ENCODE measurements at regions not wholly inside any gene's neighbourhood (a gene's known extent, or its start where the extent isn't known, plus 50 kb on each side); places are given as distances from the start of the nearest gene placed in this dataset.

DNA sequence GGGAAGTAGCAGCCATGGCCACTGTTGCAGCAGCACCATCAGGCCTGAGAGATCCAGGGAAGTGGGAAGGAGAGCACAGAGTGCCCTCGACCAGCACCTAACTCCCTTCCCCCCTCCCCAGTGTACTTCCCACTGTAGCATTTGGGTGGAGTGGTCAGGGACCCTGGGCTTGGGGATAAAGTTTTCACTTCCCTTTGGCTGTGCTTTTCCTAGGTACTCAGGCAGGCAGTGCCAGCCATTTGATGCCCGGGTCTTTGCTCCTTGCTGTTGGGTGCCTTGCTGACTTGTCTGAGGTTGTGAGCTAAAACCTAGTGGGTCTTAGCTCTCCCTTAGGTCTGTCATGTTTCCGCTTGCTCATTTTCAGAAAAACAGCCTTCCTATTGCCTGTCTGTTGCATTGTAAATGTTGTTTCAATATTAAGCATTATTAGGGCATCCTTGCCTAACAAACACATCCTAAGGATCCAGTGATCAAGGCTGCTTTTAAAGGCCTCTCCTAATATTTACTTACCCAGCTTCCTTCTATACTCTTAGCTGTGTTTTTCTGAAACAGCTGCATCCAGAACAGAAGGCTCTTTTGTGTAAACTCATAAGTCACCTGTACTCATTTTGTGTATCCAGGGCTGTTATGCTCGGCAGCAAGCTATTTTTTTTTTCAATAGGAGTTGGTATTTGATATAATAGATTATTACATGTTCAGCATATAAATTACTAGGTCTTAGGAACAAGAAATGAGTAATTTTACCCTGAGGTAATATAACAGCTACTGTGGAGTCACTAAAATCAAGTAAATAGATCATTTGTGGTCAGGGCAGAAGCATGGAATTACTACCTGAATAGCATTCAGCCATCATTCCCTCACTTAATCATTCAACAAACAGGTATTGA lies 418.6 kb upstream of the PROX1 start:
- H3K4me3 Mint-ChIP-seq = no peak overlapping the region
- DNase-seq (no peak), ATAC-seq (replicated peaks) (no peak)
- peaks cover 0 to 3% of the 10 kb centered on the region in 2 donors for H3K36me3 Mint-ChIP-seq
- H3K4me1 Mint-ChIP-seq = no peaks in the 10 kb centered on the region
- peaks cover 0 to 5% of the 10 kb centered on the region in 2 donors for H3K27me3 Mint-ChIP-seq
- H3K27ac Mint-ChIP-seq = no peak overlapping the region
- H3K9me3 Mint-ChIP-seq = peaks cover 12 to 14% of the 10 kb centered on the region in 2 donors

DNA sequence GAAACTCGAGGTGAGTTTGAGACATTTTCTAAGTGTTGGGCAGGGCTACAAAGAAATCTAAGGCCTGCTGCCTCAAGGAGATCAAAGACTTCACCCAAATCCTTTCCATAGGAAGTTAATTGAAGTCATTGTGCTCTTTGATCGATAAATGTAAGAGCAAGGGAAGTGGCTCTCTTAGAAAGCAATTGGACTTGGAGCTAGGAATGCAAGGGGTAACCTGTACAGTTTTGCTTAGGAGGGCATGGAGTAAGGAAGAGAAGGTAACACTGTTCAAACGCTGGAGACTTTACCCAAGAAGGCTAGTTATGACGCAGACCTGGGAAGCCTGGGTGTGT lies 418.0 kb upstream of the PROX1 start:
- H3K27me3 Mint-ChIP-seq = peaks cover 0 to 5% of the 10 kb centered on the region in 2 donors
- DNase-seq (no peak), ATAC-seq (replicated peaks) (no peak)
- H3K4me1 Mint-ChIP-seq = no peaks in the 10 kb centered on the region
- peaks cover 0 to 3% of the 10 kb centered on the region in 2 donors for H3K36me3 Mint-ChIP-seq
- H3K4me3 Mint-ChIP-seq = no peak overlapping the region
- no peak overlapping the region for H3K27ac Mint-ChIP-seq
- peaks cover 8 to 15% of the 10 kb centered on the region in 2 donors for H3K9me3 Mint-ChIP-seq

DNA sequence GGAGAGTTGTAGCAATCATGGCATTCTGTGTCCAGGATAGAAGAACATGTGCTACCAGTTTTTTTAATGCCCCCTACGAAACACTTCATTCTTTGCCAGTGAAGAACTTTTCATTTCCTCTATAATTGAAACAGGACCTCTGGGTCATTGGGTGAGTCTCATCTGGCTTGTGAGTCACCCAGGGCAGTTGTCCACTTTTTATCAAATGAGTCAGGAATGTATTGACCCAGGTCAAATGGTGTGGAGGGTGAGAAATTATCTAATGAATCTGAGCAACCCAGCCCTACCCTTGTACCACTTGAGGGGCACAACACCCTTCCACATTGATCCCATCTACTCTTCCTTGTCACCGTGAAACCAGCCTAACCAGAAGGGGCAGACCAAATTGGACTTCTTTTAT lies 417.3 kb upstream of the PROX1 start:
- H3K4me1 Mint-ChIP-seq = no peaks in the 10 kb centered on the region
- DNase-seq (no peak), ATAC-seq (replicated peaks) (no peak)
- H3K27ac Mint-ChIP-seq = no peak overlapping the region
- H3K4me3 Mint-ChIP-seq = no peak overlapping the region
- H3K9me3 Mint-ChIP-seq = peaks cover 8 to 13% of the 10 kb centered on the region in 2 donors
- H3K36me3 Mint-ChIP-seq = peaks cover 0 to 3% of the 10 kb centered on the region in 2 donors
- H3K27me3 Mint-ChIP-seq = peaks cover 0 to 5% of the 10 kb centered on the region in 2 donors

GRCh38 chr1:213571419-213571818 lies 416.4 kb upstream of the PROX1 start:
- H3K36me3 Mint-ChIP-seq = peaks cover 0 to 2% of the 10 kb centered on the region in 2 donors
- no peaks in the 10 kb centered on the region for H3K4me1 Mint-ChIP-seq
- DNase-seq (no peak), ATAC-seq (replicated peaks) (no peak)
- H3K27ac Mint-ChIP-seq = no peak overlapping the region
- H3K4me3 Mint-ChIP-seq = no peak overlapping the region
- H3K9me3 Mint-ChIP-seq = peaks cover 2 to 13% of the 10 kb centered on the region in 2 donors
- H3K27me3 Mint-ChIP-seq = peaks cover 0 to 2% of the 10 kb centered on the region in 2 donors

GRCh38 chr1:213571843-213572242 lies 415.9 kb upstream of the PROX1 start:
- ATAC-seq (replicated peaks) = no peak
- no peaks in the 10 kb centered on the region for H3K36me3 Mint-ChIP-seq

DNA sequence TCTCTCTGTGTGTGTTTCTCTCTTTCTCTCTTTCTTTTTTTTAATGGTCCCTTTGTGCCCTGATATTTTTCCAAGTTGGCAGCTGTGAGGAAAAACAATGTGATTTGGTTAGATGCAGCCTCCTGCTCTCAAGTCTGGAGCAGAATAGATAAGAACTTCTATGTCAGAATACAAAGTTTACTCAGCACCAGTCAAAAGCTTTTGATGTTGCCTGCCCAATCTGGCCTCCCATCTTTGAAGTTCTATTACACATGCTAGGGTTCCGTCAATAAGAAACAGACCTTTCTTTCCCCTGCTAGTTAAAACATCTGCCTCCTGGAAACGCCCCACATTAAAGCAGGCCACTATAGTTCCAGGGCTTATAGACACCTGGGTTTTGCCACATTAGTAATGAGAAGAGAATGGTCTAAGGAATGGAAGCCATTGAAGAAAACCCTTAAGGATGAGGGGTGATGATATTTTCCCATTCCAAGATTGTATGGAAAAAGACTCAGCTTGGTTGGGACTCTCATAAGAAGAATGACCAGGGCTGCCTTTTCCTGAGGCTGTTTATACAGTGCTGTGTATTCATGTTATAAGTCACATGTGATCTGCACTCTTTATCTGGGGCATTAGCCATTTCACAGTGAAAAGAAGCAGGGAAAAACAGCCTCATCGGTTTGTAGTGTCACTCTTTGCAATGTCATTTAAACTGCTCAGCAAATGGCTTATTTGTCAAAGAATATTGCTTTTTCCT lies 414.7 kb upstream of the PROX1 start:
- Mint-ChIP-seq H3K27ac (no peak overlapping the region), H3K4me3 (no peak overlapping the region), H3K9me3 (peaks cover 8 to 17% of the 10 kb centered on the region in 2 donors), H3K27me3 (no peaks in the 10 kb centered on the region), H3K4me1 (no peaks in the 10 kb centered on the region), H3K36me3 (no peaks in the 10 kb centered on the region)
- DNase-seq (no peak), ATAC-seq (replicated peaks) (no peak)

More at GRCh38 chr1:213571843-213572242, 415.9 kb upstream of the PROX1 start:
- H3K4me1 Mint-ChIP-seq = no peaks in the 10 kb centered on the region
- peaks cover 0 to 14% of the 10 kb centered on the region in 2 donors for H3K9me3 Mint-ChIP-seq
- no peak for DNase-seq
- no peaks in the 10 kb centered on the region for H3K27me3 Mint-ChIP-seq
- H3K27ac Mint-ChIP-seq = no peak overlapping the region
- no peak overlapping the region for H3K4me3 Mint-ChIP-seq

- H3K4me3 Mint-ChIP-seq = no peak overlapping the region
- H3K9me3 Mint-ChIP-seq = peaks cover 9 to 14% of the 10 kb centered on the region in 2 donors
- no peak overlapping the region for H3K27ac Mint-ChIP-seq
- H3K27me3 Mint-ChIP-seq = no peaks in the 10 kb centered on the region
- ATAC-seq (replicated peaks) (no peak), DNase-seq (no peak)
- H3K4me1 Mint-ChIP-seq = no peaks in the 10 kb centered on the region
- no peaks in the 10 kb centered on the region for H3K36me3 Mint-ChIP-seq
Observed at GRCh38 chr1:213573648-213574009, 414.1 kb upstream of the PROX1 start.

- Mint-ChIP-seq H3K36me3 (no peaks in the 10 kb centered on the region), H3K4me1 (no peaks in the 10 kb centered on the region), H3K27ac (no peak overlapping the region), H3K4me3 (no peak overlapping the region), H3K9me3 (peaks cover 6 to 7% of the 10 kb centered on the region in 2 donors), H3K27me3 (no peaks in the 10 kb centered on the region)
- DNase-seq (no peak), ATAC-seq (replicated peaks) (no peak)
Observed at GRCh38 chr1:213582976-213583567, 404.7 kb upstream of the PROX1 start.

DNA sequence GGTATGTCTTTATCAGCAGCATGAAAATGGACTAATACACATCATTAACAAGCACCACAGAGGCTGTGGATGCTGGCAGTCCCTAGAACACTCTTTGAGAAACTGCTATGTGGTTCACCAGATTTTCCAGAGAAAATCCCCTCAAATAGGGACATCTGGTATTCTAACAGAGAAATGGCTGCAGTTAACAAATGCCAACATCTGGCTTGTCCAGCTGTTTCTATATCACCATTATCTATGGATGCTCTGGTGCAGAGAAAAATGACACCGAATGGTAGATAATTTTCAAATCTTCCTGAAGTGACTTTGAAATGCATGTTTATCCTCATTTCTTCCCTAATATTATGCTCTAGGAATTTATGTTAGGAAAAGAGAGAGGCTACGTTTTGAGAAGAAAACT lies 403.5 kb upstream of the PROX1 start:
- no peaks in the 10 kb centered on the region for H3K36me3 Mint-ChIP-seq
- H3K9me3 Mint-ChIP-seq = peaks cover 3% of the 10 kb centered on the region in 2 donors

DNA sequence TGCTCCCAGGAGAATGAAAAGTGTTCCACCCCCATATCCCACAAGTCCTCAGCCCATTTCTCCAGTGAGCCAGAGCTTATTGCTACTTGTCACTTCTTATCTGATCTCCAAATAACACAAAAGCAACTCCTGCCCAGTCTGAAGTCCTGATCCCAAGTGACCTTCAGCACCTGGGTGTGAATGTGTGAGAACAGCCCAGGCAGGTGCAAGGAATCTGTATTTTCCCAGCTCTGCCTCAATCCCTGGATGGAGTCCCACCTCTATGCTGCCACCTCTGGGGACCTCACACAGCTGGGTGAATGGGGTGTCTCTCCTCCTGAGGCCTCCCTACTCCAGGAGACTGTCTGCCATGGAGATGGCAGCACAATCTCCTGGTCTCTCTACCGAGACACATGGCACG lies 402.4 kb upstream of the PROX1 start:
- H3K9me3 Mint-ChIP-seq = peaks cover 3 to 6% of the 10 kb centered on the region in 2 donors
- H3K4me1 Mint-ChIP-seq = no peaks in the 10 kb centered on the region
- ATAC-seq (replicated peaks) = no peak
- H3K36me3 Mint-ChIP-seq = no peaks in the 10 kb centered on the region
- no peak for DNase-seq
- no peak overlapping the region for H3K27ac Mint-ChIP-seq
- H3K27me3 Mint-ChIP-seq = no peaks in the 10 kb centered on the region
- no peak overlapping the region for H3K4me3 Mint-ChIP-seq

More for the DNA sequence above, 403.5 kb upstream of the PROX1 start:
- no peaks in the 10 kb centered on the region for H3K27me3 Mint-ChIP-seq
- DNase-seq = no peak
- no peak overlapping the region for H3K27ac Mint-ChIP-seq
- no peak for ATAC-seq (replicated peaks)
- H3K4me3 Mint-ChIP-seq = no peak overlapping the region
- H3K4me1 Mint-ChIP-seq = no peaks in the 10 kb centered on the region

DNA sequence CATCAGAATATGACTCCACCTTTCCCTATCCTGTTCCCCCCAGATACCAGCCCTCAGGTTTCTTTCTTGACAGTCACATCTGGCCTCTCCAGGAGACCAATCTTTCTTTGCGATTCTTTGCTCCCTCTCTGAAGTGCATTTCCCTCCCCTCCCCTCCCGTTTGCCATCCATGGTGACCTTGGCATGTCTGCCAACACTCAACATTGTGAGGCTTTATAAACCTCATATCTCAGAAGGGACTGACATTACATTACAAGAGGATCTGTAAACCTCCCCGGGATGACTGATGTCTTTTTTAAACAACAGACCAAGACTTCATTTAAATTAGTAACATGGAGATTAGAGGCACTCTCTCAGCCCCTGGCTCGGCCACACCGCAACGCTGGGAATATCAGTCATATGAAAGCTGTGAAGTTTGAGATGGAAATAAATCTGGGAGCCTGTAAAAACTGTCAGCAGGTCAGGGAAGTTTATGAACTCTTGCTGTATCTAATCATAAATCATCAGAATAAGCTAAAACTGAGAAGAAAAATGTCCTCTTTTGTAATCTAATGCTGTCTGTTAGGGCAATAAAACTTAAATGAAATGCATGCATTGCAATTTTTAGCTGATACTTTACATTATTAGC lies 401.7 kb upstream of the PROX1 start:
- DNase-seq (no peak), ATAC-seq (replicated peaks) (no peak)
- H3K36me3 Mint-ChIP-seq = no peaks in the 10 kb centered on the region
- no peaks in the 10 kb centered on the region for H3K4me1 Mint-ChIP-seq
- H3K4me3 Mint-ChIP-seq = no peak overlapping the region
- no peak overlapping the region for H3K27ac Mint-ChIP-seq
- H3K27me3 Mint-ChIP-seq = no peaks in the 10 kb centered on the region
- H3K9me3 Mint-ChIP-seq = peaks cover 3 to 6% of the 10 kb centered on the region in 2 donors

DNA sequence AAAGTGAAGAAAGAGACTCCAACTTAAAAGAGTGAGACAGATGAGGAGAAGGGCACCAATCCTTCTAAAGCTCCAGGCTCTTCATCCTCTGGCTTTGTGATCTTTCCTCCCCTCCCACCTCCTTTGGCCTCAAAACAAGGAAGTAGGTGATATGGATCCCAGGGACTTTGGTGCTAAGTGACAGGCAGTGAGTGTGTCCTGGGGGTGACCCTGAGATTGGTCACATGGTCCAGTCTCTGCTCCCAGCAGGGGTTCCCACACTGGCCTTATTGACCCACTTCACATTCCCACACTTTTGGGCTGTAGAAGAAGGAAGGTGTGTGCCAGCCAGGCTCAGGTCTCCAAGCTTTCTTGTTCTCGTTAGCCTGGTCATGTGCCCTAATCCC lies 401.2 kb upstream of the PROX1 start:
- Mint-ChIP-seq H3K27me3 (no peaks in the 10 kb centered on the region), H3K9me3 (peaks cover 2 to 6% of the 10 kb centered on the region in 2 donors), H3K36me3 (no peaks in the 10 kb centered on the region), H3K27ac (no peak overlapping the region), H3K4me3 (no peak overlapping the region), H3K4me1 (no peaks in the 10 kb centered on the region)
- ATAC-seq (replicated peaks) (no peak), DNase-seq (no peak)

DNA sequence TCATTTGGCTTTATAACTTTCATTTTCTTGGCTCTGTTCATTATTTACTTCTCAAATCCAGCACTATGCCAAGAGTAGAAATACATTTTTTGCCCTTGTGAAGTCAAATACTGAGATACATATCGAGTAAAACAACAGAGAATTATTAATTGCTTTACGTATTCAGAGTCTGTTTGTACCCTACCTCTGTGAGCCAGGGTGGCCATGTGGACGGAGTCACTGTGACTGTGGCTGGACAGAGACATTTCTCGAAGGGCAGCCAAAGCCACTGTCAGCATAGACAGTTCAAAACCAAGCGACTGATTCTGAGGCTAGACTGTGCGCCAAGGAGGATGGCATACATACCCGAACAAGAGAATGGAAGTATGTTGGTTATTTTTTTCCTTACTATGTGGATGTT lies 391.0 kb upstream of the PROX1 start:
- Mint-ChIP-seq H3K27ac (no peak overlapping the region), H3K4me3 (no peak overlapping the region), H3K27me3 (no peaks in the 10 kb centered on the region)

GRCh38 chr1:213598263-213598662 lies 389.5 kb upstream of the PROX1 start:
- no peak overlapping the region for H3K4me3 Mint-ChIP-seq
- no peaks in the 10 kb centered on the region for H3K36me3 Mint-ChIP-seq
- H3K4me1 Mint-ChIP-seq = no peaks in the 10 kb centered on the region
- DNase-seq (no peak), ATAC-seq (replicated peaks) (no peak)
- peaks cover 0 to 3% of the 10 kb centered on the region in 2 donors for H3K27me3 Mint-ChIP-seq
- H3K9me3 Mint-ChIP-seq = peaks cover 4 to 9% of the 10 kb centered on the region in 2 donors
- no peak overlapping the region for H3K27ac Mint-ChIP-seq

More for the DNA sequence above, 391.0 kb upstream of the PROX1 start:
- peaks cover 4 to 9% of the 10 kb centered on the region in 2 donors for H3K9me3 Mint-ChIP-seq
- H3K36me3 Mint-ChIP-seq = no peaks in the 10 kb centered on the region
- DNase-seq (no peak), ATAC-seq (replicated peaks) (no peak)
- H3K4me1 Mint-ChIP-seq = no peaks in the 10 kb centered on the region
